A549 (cell line): ENCODE measurements at regions not wholly inside any gene's neighbourhood (a gene's known extent, or its start where the extent isn't known, plus 50 kb on each side); places are given as distances from the start of the nearest gene placed in this dataset.

Source experiments
- ATAC-seq, 2 experiments: fragments of 200-7000 bp in 1 of 2; fragments of >200 bp in 1 of 2; cut with Nextera tagmentation in 1 of 2; cut with Tn5 transposase in 1 of 2; 3 replicates each; pipeline versions ENCODE4 v1.8.0 to v1.9.1; 2018 to 2020; ENCODE audit warnings: mild to moderate bottlenecking in 1 of 2, moderate library complexity in 1 of 2
- CTCF ChIA-PET: fragments of 300-600 bp; sonication (Branson Sonifier 250); formaldehyde crosslinking; extraction: SDS; loops from one replicate; lab custom pipeline; 2021; ENCODE audit warnings: antibody characterized with exemption, inconsistent platforms; lab: Yijun Ruan, JAX
- POLR2A ChIA-PET: fragments of 350-600 bp; formaldehyde crosslinking; extraction: SDS; loops from one replicate; lab custom pipeline; 2021; ENCODE audit warnings: antibody characterized with exemption, inconsistent platforms; lab: Yijun Ruan, JAX
- DNase-seq, 2 experiments: peaks; one replicate each; pipeline versions ENCODE4 v3.0.0 to v3.0.0-alpha.2; 2011 to 2016; ENCODE audit warnings: low read depth in 1 of 2, low spot score in 1 of 2
- FAIRE-seq: peaks from 2 replicates; lab custom pipeline; 2011; peaks lifted over from hg19 to GRCh38; lab: Jason Lieb, UNC
- H3K27ac ChIP-seq, 2 experiments: fragments of >200 bp; sonication (Bioruptor Twin); formaldehyde crosslinking; 3 replicates each; pipeline ENCODE4 v1.5.1; 2016 to 2017
- H3K4me1 ChIP-seq: fragments of >200 bp; sonication (Bioruptor Twin); formaldehyde crosslinking; 3 replicates; pipeline ENCODE4 v1.6.1; 2016
- H3K4me2 ChIP-seq: fragments of >200 bp; sonication (Bioruptor Twin); formaldehyde crosslinking; 3 replicates; pipeline ENCODE4 v1.6.1; 2016
- H3K4me3 ChIP-seq: fragments of >200 bp; sonication (Bioruptor Twin); formaldehyde crosslinking; 3 replicates; pipeline ENCODE4 v1.5.1; 2016
- H3K9me3 ChIP-seq: fragments of >200 bp; sonication (Bioruptor Twin); formaldehyde crosslinking; 3 replicates; pipeline ENCODE4 v1.6.1; 2016
- CBX8 ChIP-seq: fragments of 200-600 bp; sonication (generic); IDR thresholded peaks from 2 replicates; pipeline ENCODE4 v1.6.1; 2016
- EHMT2 ChIP-seq: fragments of 200-600 bp; sonication (generic); IDR thresholded peaks from 2 replicates; pipeline ENCODE4 v1.6.1; 2016; ENCODE audit warnings: antibody characterized with exemption, low read depth, mild to moderate bottlenecking, moderate library complexity
- ELK1 ChIP-seq: fragments of 150-350 bp; IDR thresholded peaks from 2 replicates; pipeline ENCODE4 v1.6.1; 2014; ENCODE audit warnings: low read depth, mild to moderate bottlenecking, low read length
- FOSL2 ChIP-seq, 2 experiments: fragments of 450-650 bp in 1 of 2; fragments of >200 bp in 1 of 2; sonication (Bioruptor Twin) in 1 of 2; formaldehyde crosslinking; IDR thresholded peaks; 2 replicates each; pipeline versions ENCODE4 v1.5.0 to v1.6.1; 2016 to 2020; ENCODE audit warnings: mild to moderate bottlenecking in 1 of 2, moderate library complexity in 1 of 2
- FOXS1 ChIP-seq: fragments of 250-450 bp; sonication (Bioruptor Pico); IDR thresholded peaks from 2 replicates; pipeline ENCODE4 v1.5.0; 2020; ENCODE audit warnings: mild to moderate bottlenecking, moderate library complexity
- HES2 ChIP-seq: fragments of >200 bp; sonication (Bioruptor Twin); formaldehyde crosslinking; IDR thresholded peaks from 2 replicates; pipeline ENCODE4 v1.6.1; 2016
- HEYL ChIP-seq: fragments of 250-450 bp; sonication (Bioruptor Pico); IDR thresholded peaks from 2 replicates; pipeline ENCODE4 v1.8.0; 2021; ENCODE audit warnings: mild to moderate bottlenecking, moderate library complexity
- HMGXB4 ChIP-seq: fragments of 250-450 bp; sonication (Bioruptor Pico); IDR thresholded peaks from 2 replicates; pipeline ENCODE4 v1.5.0; 2021; ENCODE audit warnings: mild to moderate bottlenecking, moderate library complexity, borderline replicate concordance
- HOXB13 ChIP-seq: fragments of 250-450 bp; sonication (Bioruptor Pico); IDR thresholded peaks from 2 replicates; pipeline ENCODE4 v1.5.0; 2020; ENCODE audit warnings: low read depth, mild to moderate bottlenecking, moderate library complexity
- KDM1A ChIP-seq: fragments of 200-600 bp; sonication (generic); IDR thresholded peaks from 2 replicates; pipeline ENCODE4 v1.6.1; 2016; ENCODE audit warnings: low read depth, mild to moderate bottlenecking
- MAFK ChIP-seq: fragments of 450-650 bp; IDR thresholded peaks from 2 replicates; pipeline ENCODE4 v1.6.1; 2014; ENCODE audit not compliant: partially characterized antibody
- NFE2L2 ChIP-seq: fragments of 150-350 bp; conservative IDR thresholded peaks from 2 replicates; pipeline ENCODE4 v1.6.1; 2014; ENCODE audit warnings: low read length
- NPAS2 ChIP-seq: fragments of 250-450 bp; sonication (Bioruptor Pico); IDR thresholded peaks from 2 replicates; pipeline ENCODE4 v1.8.0; 2022; ENCODE audit warnings: mild to moderate bottlenecking, moderate library complexity, borderline replicate concordance
- POLR2A ChIP-seq: IDR thresholded peaks from 2 replicates; pipeline ENCODE4 v1.6.1; 2012; ENCODE audit warnings: mild to moderate bottlenecking, low read length
- RARB ChIP-seq: fragments of 250-450 bp; sonication (Bioruptor Pico); IDR thresholded peaks from 2 replicates; pipeline ENCODE4 v1.8.0; 2021; ENCODE audit warnings: mild to moderate bottlenecking, moderate library complexity
- RCOR1 ChIP-seq: fragments of 150-350 bp; IDR thresholded peaks from 2 replicates; pipeline ENCODE4 v1.6.1; 2014; ENCODE audit warnings: antibody characterized with exemption, low read length, low read depth
- SREBF2 ChIP-seq: fragments of 450-650 bp; IDR thresholded peaks from 2 replicates; pipeline ENCODE4 v1.6.1; 2014; ENCODE audit warnings: mild to moderate bottlenecking, moderate library complexity
- TP53 ChIP-seq: fragments of 250-450 bp; sonication (Bioruptor Pico); IDR thresholded peaks from 2 replicates; pipeline ENCODE4 v1.5.0; 2021; ENCODE audit warnings: mild to moderate bottlenecking, moderate library complexity
- USF2 ChIP-seq: fragments of 450-650 bp; IDR thresholded peaks from 2 replicates; pipeline ENCODE4 v1.6.1; 2014; ENCODE audit warnings: antibody characterized with exemption
- ZFP36 ChIP-seq: fragments of 450-650 bp; IDR thresholded peaks from 2 replicates; pipeline ENCODE4 v1.6.1; 2014; ENCODE audit warnings: borderline replicate concordance; ENCODE audit not compliant: partially characterized antibody
- ZNF302 ChIP-seq: fragments of 250-450 bp; sonication (Bioruptor Pico); IDR thresholded peaks from 2 replicates; pipeline ENCODE4 v1.9.0; 2021; ENCODE audit warnings: inconsistent platforms, mild to moderate bottlenecking, moderate library complexity
- WGBS: methylation state at CpG from one replicate; pipeline ENCODE4 v1.1.6; 2017; ENCODE audit errors: missing lambda C conversion rate; 5-methylcytosine and 5-hydroxymethylcytosine counted together

GRCh38 chr14:54335569-54336155, 61.1 kb upstream of the CDKN3 start:
- peak overlapping the region; percentile 27 to 62; a peak in 4 of 6 replicates for H3K27ac ChIP-seq
- DNase-seq, result peak in 1 of 2 experiments; percentile 26
- POLR2A ChIA-PET, result no interaction called here
- H3K4me2 ChIP-seq, result peak overlapping the region; percentile 31
- peaks cover 11% of the 10 kb centered on the region for H3K4me1 ChIP-seq
- CTCF ChIA-PET, result interaction anchor here (1.3 kb wide), 1 partner anchor 12 kb away, joined by 4 read pairs; no protein-coding TSS in a partner anchor
- 100% methylated on average over 2 of the region's 2 CpGs for WGBS
- no peak for FAIRE-seq
- peak in 1 of 2 experiments; percentile 37; a peak in 2 of 6 replicates for ATAC-seq
- TF ChIP-seq MAFK (peak; percentile 98), FOSL2 (IDR thresholded peaks at IDR 0.05) (no peak), FOSL2 (CRISPR knock-in tag; IDR thresholded peaks at IDR 0.05) (peak; percentile 36; the same call in 1 of the 2 replicates), NFE2L2 (peak; percentile 95), KDM1A (no peak)
- TF ChIP-seq, all 56 proteins: peak for 3
- Histone ChIP-seq H3K9me3 (no peaks in the 10 kb centered on the region), H3K4me3 (no peak overlapping the region)

GRCh38 chr14:54337314-54337713, 59.5 kb upstream of the CDKN3 start:
- H3K27ac ChIP-seq, result no peak overlapping the region
- no peak for DNase-seq
- no peak overlapping the region for H3K4me2 ChIP-seq
- ATAC-seq, result no peak
- TF ChIP-seq SREBF2 (no peak), ZFP36 (no peak), MAFK (no peak), NPAS2 (CRISPR knock-in tag) (no peak), HES2 (no peak), USF2 (no peak), CBX8 (no peak), FOXS1 (CRISPR knock-in tag) (no peak), TP53 (no peak), ZNF302 (no peak), FOSL2 (IDR thresholded peaks at IDR 0.05) (no peak), FOSL2 (CRISPR knock-in tag; IDR thresholded peaks at IDR 0.05) (no peak), ELK1 (no peak), POLR2A (no peak), HOXB13 (CRISPR knock-in tag) (no peak), HMGXB4 (CRISPR knock-in tag) (no peak), EHMT2 (no peak), HEYL (no peak), RARB (CRISPR knock-in tag) (no peak), RCOR1 (no peak)
- FAIRE-seq, result no peak
- POLR2A ChIA-PET, result no interaction called here
- H3K4me3 ChIP-seq, result no peak overlapping the region
- WGBS, result 90% methylated on average over 10 of the region's 10 CpGs
- H3K4me1 ChIP-seq, result peaks cover 11% of the 10 kb centered on the region
- CTCF ChIA-PET, result interaction anchor here (0.6 to 3.4 kb wide), 11 partner anchors 8 to 799 kb away, joined by 3 to 21 read pairs (median 4); no protein-coding TSS in a partner anchor
- H3K9me3 ChIP-seq, result no peaks in the 10 kb centered on the region
